Heart left ventricle (tissue), 13 donors: ENCODE measurements at regions not wholly inside any gene's neighbourhood (a gene's known extent, or its start where the extent isn't known, plus 50 kb on each side); places are given as distances from the start of the nearest gene placed in this dataset.

Experiments
- POLR2A ChIP-seq, 2 donors: fragments of 450-650 bp; IDR thresholded peaks; one replicate each; pipeline ENCODE4 v1.6.1; 2017; ENCODE audit warnings: antibody characterized with exemption in 2 of 2, mild to moderate bottlenecking in 2 of 2, moderate library complexity in 2 of 2
- TF ChIP-seq, protein P1 (sequence below), 12 donors: fragments of 200-600 bp; sonication (generic) in 4 of 12; IDR thresholded peaks; one replicate each; pipeline versions ENCODE4 v1.5.0 to v1.8.0; 2018 to 2022; ENCODE audit warnings: antibody characterized with exemption in 12 of 12, mild to moderate bottlenecking in 5 of 12
- donor health status: ischemic (EF 13 %, LVEDD 7.1; RV severe dilation, severe dysfunction).
- donor health status: DM: no; HTN: yes; CAD: no.
- donor health status: DM: no; HTN: no; CAD: no.
- donor health status: ischemic (EF 25% LVEDD 6.9; RV normal size, moderate dysfunction).
- donor health status: ischemic (EF 25% LVEDD 5.7; RV mildly dilated, moderate dysfunction).
- donor health status: ischemic (EF 35%, LVEDD 5.7; RV mildly dilated, moderate dysfunction).
- donor health status: nonischemic (EF 11% LVEDD 7.7; RV severe dilation, severe dysfunction).
- donor health status: DM: yes; HTN: yes; CAD: no.
- donor health status: PGD.
- donor health status: ischemic (EF 29% LVEDD 5.4; RV normal size, mild dysfunction).
- donor health status: nonischemic (EF 23%, LVEDD 6.1; RV moderate dilation, normal function).

DNA sequence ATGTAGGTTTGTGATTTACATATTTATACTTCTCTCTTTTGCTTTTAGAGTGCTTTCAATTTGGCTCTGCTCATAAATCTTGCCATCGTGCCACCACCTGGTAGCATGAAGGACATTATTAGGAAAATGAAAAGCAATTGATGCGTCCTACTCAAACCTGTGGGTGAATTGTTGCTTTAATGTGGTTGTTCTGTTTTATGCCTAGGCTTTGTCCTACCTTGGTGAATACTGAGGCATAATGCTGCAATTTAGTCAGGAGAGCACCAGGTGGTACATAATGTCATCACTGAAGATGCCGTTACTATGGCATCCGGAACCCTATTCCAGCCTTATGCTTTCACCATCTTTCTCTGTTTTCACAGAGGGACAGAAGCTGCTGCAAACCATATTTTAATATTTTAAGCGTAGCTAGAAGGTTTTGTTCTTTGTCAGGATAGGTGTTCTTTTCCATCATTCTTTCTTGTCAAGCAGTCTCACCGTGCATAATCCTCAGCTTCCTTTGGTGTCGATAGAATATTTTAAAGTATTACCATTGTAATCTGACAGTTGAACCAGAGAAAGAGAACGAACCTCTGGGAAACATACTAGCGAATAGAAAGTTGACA is 68.5 kb upstream of the PKP2 start:
- no peak for TF ChIP-seq POLR2A (IDR thresholded peaks at IDR 0.05)
- TF ChIP-seq, protein P1, sequence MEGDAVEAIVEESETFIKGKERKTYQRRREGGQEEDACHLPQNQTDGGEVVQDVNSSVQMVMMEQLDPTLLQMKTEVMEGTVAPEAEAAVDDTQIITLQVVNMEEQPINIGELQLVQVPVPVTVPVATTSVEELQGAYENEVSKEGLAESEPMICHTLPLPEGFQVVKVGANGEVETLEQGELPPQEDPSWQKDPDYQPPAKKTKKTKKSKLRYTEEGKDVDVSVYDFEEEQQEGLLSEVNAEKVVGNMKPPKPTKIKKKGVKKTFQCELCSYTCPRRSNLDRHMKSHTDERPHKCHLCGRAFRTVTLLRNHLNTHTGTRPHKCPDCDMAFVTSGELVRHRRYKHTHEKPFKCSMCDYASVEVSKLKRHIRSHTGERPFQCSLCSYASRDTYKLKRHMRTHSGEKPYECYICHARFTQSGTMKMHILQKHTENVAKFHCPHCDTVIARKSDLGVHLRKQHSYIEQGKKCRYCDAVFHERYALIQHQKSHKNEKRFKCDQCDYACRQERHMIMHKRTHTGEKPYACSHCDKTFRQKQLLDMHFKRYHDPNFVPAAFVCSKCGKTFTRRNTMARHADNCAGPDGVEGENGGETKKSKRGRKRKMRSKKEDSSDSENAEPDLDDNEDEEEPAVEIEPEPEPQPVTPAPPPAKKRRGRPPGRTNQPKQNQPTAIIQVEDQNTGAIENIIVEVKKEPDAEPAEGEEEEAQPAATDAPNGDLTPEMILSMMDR (IDR thresholded peaks at IDR 0.05): no peak
